Kidney (tissue), 13 donors: ENCODE measurements at regions not wholly inside any gene's neighbourhood (a gene's known extent, or its start where the extent isn't known, plus 50 kb on each side); places are given as distances from the start of the nearest gene placed in this dataset.

Experiments
- DNase-seq, 5 donors: peaks; one replicate each; pipeline ENCODE4 v3.0.0-alpha.2; 2013 to 2020
- FAIRE-seq: peaks from 2 replicates; lab custom pipeline; 2012; peaks lifted over from hg19 to GRCh38; lab: Jason Lieb, UNC
- H3K27ac ChIP-seq, 2 donors: one replicate each; pipeline ENCODE4 v1.7.0; 2013; ENCODE audit warnings: low read depth in 2 of 2, low read length in 2 of 2, inconsistent platforms in 1 of 2
- H3K27me3 ChIP-seq: one replicate; pipeline ENCODE4 v1.7.1; 2013; ENCODE audit warnings: low read length, inconsistent platforms; ENCODE audit not compliant: control insufficient read depth, insufficient read depth
- H3K36me3 ChIP-seq, 3 donors: one replicate each; pipeline versions ENCODE4 v1.7.0 to v1.7.1; 2013; ENCODE audit warnings: low read length in 3 of 3, control low read depth in 1 of 3, inconsistent platforms in 1 of 3; ENCODE audit not compliant: insufficient read depth in 3 of 3, control insufficient read depth in 2 of 3
- H3K4me1 ChIP-seq, 3 donors: one replicate each; pipeline versions ENCODE4 v1.7.0 to v1.7.1; 2013; ENCODE audit warnings: low read length in 3 of 3, inconsistent platforms in 1 of 3, low read depth in 1 of 3; ENCODE audit not compliant: control insufficient read depth in 2 of 3, insufficient read depth in 2 of 3
- H3K4me3 ChIP-seq, 3 donors: one replicate each; pipeline versions ENCODE4 v1.7.0 to v1.8.1; 2013; ENCODE audit warnings: low read length in 3 of 3, control low read depth in 1 of 3, inconsistent platforms in 1 of 3
- H3K9ac ChIP-seq, 3 donors: one replicate each; pipeline versions ENCODE4 v1.7.0 to v1.7.1; 2013; ENCODE audit warnings: low read length in 3 of 3, control low read depth in 1 of 3, inconsistent platforms in 1 of 3
- H3K9me3 ChIP-seq, 3 donors: one replicate each; pipeline versions ENCODE4 v1.7.0 to v1.7.1; 2013; ENCODE audit warnings: low read length in 3 of 3, control low read depth in 1 of 3, inconsistent platforms in 1 of 3; ENCODE audit not compliant: control insufficient read depth in 2 of 3, insufficient read depth in 1 of 3
- intact Hi-C: fragments of 100-400 bp; cut with DNase I; formaldehyde crosslinking; loops from one replicate; pipeline ENCODE4 v1.11.1; 2022
- TF ChIP-seq, protein P1 (sequence below): IDR thresholded peaks from 3 replicates; pipeline ENCODE4 v1.5.1; 2012; ENCODE audit warnings: mild to moderate bottlenecking, moderate library complexity, borderline replicate concordance; ENCODE audit not compliant: insufficient read depth; ENCODE audit errors: extremely low read depth
- donor health status: control.
- donor health status: control.
- donor health status: control.
- donor health status: control.
- donor health status: control.
- donor health status: DM: yes; HTN: yes; CAD: no.
- donor health status: Normal renal cell carcinoma (clear cell type).

GRCh38 chr9:108286638-108287206 lies 569.1 kb downstream of the ACTL7B start:
- Histone ChIP-seq H3K36me3 (no peaks in the 10 kb centered on the region), H3K4me1 (no peaks in the 10 kb centered on the region), H3K9me3 (no peaks in the 10 kb centered on the region), H3K27ac (no peak overlapping the region), H3K27me3 (no peaks in the 10 kb centered on the region), H3K9ac (no peak overlapping the region), H3K4me3 (no peak overlapping the region)
- FAIRE-seq = no peak
- TF ChIP-seq, protein P1, sequence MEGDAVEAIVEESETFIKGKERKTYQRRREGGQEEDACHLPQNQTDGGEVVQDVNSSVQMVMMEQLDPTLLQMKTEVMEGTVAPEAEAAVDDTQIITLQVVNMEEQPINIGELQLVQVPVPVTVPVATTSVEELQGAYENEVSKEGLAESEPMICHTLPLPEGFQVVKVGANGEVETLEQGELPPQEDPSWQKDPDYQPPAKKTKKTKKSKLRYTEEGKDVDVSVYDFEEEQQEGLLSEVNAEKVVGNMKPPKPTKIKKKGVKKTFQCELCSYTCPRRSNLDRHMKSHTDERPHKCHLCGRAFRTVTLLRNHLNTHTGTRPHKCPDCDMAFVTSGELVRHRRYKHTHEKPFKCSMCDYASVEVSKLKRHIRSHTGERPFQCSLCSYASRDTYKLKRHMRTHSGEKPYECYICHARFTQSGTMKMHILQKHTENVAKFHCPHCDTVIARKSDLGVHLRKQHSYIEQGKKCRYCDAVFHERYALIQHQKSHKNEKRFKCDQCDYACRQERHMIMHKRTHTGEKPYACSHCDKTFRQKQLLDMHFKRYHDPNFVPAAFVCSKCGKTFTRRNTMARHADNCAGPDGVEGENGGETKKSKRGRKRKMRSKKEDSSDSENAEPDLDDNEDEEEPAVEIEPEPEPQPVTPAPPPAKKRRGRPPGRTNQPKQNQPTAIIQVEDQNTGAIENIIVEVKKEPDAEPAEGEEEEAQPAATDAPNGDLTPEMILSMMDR = no peak
- no peak for DNase-seq
- intact Hi-C loops = no loop called here

GRCh38 chr9:108283696-108284095 lies 572.1 kb downstream of the ACTL7B start:
- no peak for DNase-seq
- no peak for FAIRE-seq
- no peak overlapping the region for H3K9ac ChIP-seq

GRCh38 chr9:108282872-108283271 lies 572.9 kb downstream of the ACTL7B start:
- no peak for DNase-seq
- no peak for FAIRE-seq
- Histone ChIP-seq H3K9me3 (no peaks in the 10 kb centered on the region), H3K27me3 (no peaks in the 10 kb centered on the region), H3K27ac (no peak overlapping the region), H3K9ac (no peak overlapping the region), H3K4me3 (no peak overlapping the region), H3K4me1 (no peaks in the 10 kb centered on the region), H3K36me3 (no peaks in the 10 kb centered on the region)
- intact Hi-C loops = no loop called here
- TF ChIP-seq, protein P1 = no peak

More at GRCh38 chr9:108283696-108284095, 572.1 kb downstream of the ACTL7B start:
- Histone ChIP-seq H3K27me3 (no peaks in the 10 kb centered on the region), H3K4me1 (no peaks in the 10 kb centered on the region), H3K9me3 (no peaks in the 10 kb centered on the region), H3K36me3 (no peaks in the 10 kb centered on the region), H3K4me3 (no peak overlapping the region), H3K27ac (no peak overlapping the region)
- TF ChIP-seq, protein P1 = no peak
- intact Hi-C loops = no loop called here

- FAIRE-seq (no peak), DNase-seq (no peak)
- TF ChIP-seq, protein P1 = no peak
- H3K9ac ChIP-seq = no peak overlapping the region
- H3K4me1 ChIP-seq = no peaks in the 10 kb centered on the region
- no peak overlapping the region for H3K27ac ChIP-seq
- no peaks in the 10 kb centered on the region for H3K9me3 ChIP-seq
- no peaks in the 10 kb centered on the region for H3K36me3 ChIP-seq
- H3K27me3 ChIP-seq = no peaks in the 10 kb centered on the region
- intact Hi-C loops = no loop called here
- no peak overlapping the region for H3K4me3 ChIP-seq
These were observed 574.1 kb downstream of the ACTL7B start for GRCh38 chr9:108281696-108282095.
